DND-41 (cell line): ENCODE measurements at regions not wholly inside any gene's neighbourhood (a gene's known extent, or its start where the extent isn't known, plus 50 kb on each side); places are given as distances from the start of the nearest gene placed in this dataset.

Experiments used
- CTCF ChIP-seq: IDR thresholded peaks from 2 replicates; pipeline ENCODE4 v1.5.1; 2012; ENCODE audit warnings: borderline replicate concordance, low read length, moderate library complexity, mild to moderate bottlenecking; ENCODE audit not compliant: poor library complexity, severe bottlenecking; ENCODE audit errors: extremely low read depth
- EZH2 ChIP-seq: IDR thresholded peaks from 3 replicates; pipeline ENCODE4 v1.6.1; 2012; ENCODE audit warnings: borderline replicate concordance, low read depth, mild to moderate bottlenecking, moderate library complexity, low read length, inconsistent platforms; ENCODE audit not compliant: severe bottlenecking

- no peak for TF ChIP-seq CTCF
- TF ChIP-seq EZH2 = no peak
Observed at GRCh38 chr2:220365023-220365422, 737.6 kb downstream of the SLC4A3 start.
